Activated CD4-positive, alpha-beta T cell treated with anti-CD3 and anti-CD28 coated beads, Interleukin-2, Interleukin-4, amounts not matched to agents 100 ng/mL and 50 ng/mL, durations not matched to agents 16 hours and 8 hours (primary cell): ENCODE measurements at regions not wholly inside any gene's neighbourhood (a gene's known extent, or its start where the extent isn't known, plus 50 kb on each side); places are given as distances from the start of the nearest gene placed in this dataset.
"Not testable (repeated sequence)": the region's sequence is repeated elsewhere in the genome, so short reads cannot be mapped to it uniquely, and the experiment has no call there.

Experiments
- DNase-seq: peaks from one replicate; pipeline ENCODE4 v3.0.0-alpha.2; 2020; ENCODE audit warnings: low spot score

DNA sequence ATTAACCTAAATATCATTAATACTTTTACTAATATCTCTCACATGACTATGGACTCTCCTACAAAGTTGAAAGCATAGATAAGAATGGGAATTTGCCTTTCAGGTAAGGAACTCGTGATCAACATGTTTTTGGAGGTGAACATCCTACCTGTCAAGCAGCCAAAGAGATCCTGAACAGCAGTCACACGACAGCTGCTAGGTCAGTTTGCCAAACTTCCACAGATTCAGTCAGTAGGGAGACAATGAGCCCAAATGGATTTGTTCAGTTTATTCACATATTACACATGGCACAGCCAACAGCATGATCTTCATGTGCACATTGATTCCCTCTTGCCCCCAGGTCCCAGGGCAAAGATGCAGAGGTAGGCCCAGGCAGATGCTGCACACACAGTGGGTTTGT, 86.1 kb upstream of the LOC128125822 start:
- DNase-seq: no peak

DNA sequence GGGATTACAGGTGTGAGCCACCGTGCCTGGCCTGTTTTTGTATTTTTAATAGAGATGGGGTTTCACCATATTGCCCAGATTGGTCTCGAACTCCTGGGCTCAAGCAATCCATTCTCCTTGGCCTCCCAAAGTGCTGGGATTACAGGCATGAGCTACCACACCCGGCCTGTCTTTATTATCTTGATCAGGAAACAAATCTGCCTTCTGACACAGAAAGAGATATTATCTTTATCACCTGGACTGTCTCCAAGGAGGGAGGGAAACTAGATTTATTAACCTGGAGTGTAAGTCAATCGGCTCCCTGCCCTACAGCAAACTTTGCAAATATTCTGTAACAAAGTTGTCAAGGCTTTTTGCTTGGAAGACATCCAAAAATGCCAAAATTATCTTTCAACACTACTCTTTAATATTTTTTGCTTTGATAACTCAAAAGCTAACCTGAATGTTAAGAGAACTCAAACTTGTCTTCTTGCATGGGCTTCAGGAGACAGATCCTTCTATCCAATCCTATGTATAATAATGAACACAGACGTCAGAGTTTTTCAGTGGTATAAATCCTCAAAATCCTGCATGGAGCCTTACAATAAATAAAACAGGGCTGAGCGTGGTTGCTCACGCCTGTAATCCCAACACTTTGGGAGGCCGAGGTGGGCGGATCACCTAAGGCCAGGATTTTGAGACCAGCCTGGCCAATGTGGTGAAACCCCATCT, 85.0 kb upstream of the LOC128125822 start:
- DNase-seq: no peak

DNA sequence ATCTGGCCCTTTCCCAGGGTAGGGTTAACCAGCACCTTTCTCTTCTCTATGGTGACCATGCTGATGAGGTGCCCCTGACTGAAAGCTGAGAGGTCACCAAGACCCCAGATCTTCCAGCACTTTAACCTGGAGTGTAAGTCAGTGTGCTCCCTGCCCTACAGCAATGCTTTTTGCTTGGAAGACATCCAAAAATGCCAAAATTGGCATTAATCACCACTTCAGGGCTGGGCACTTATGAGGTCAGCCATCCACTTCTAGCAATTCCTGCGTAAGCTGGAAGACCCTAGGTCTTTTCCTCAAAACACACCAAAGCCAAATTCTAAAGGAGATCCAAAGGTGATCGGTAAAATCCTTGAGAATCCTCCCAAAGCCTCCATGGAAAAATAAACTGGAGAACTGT, 81.2 kb upstream of the LOC128125822 start:
- no peak for DNase-seq

DNA sequence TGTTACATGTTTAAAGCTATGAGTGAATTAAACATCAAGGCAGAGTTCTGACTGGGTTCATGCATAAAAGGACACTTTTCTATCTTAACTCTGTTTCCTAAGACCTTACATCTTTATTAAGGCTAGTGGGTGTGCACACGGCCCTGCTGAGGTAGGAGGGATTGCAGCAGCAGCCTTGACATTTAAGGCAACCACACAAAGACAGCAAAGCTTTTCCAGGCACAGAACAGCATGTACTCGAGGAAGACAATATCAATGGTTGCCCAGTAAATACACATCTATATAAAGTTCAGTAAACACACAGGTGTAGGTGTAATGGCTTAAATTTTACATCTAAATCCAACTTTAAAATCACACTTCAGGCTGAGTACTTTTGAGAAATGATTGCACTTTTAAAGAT, 79.8 kb upstream of the LOC128125822 start:
- no peak for DNase-seq

DNA sequence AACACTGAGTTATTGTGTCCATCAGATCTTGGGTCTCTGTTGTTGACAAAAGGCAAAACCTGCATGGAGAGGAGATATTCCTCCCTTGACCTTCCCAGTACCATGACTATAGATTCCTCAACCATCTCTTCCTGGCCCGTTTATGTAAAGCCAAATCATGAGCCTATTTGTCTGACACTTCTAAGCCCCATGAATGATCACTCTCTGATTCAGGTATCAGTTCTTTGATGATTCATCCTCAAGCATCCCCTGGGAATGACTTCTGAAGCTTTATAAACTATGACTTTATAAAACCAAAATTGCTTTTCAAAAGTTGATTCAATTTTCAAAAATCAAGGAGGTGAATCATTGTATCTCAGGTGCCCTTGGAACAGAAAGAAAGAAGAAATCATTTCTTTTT, 78.7 kb upstream of the LOC128125822 start:
- no peak for DNase-seq

DNA sequence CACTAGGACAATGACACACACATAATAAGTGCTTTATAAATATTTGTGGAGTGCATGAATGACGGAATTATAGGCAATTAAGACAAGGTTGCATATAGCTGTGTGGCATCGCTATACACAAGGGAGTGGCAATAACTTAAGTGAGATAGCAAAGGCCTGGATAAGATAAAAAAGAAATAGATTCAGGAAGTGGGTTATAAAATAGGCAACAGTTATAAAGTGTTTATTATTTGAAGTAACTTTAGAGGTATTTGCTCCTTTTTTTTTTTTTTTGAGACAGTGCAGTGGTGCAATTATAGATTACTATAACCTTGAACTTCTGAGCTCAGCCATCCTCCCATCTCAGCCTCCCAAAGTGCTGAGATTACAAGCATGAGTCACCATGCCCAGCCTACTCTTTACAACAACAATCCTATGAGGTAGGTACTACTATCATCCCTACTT, 75.9 kb upstream of the LOC128125822 start:
- no peak for DNase-seq

DNA sequence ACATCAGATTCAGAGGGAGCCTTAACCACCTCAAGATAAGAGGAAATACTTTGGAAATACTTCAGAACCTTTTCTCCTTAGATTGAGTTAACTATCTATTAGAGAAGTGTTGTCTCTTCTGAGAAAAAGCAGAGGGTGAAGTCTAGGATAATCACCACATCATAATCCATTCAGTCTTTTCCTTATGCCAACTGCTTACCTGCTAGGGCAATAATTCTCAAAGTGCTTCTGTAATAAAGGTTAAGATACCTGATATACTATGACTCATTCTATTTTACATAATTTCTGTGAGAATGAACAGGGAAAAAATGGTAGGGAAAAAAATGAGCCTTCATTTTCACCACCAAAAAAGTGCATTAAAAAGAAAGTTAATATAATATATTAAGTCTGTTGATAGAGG, 70.1 kb upstream of the LOC128125822 start:
- no peak for DNase-seq

DNA sequence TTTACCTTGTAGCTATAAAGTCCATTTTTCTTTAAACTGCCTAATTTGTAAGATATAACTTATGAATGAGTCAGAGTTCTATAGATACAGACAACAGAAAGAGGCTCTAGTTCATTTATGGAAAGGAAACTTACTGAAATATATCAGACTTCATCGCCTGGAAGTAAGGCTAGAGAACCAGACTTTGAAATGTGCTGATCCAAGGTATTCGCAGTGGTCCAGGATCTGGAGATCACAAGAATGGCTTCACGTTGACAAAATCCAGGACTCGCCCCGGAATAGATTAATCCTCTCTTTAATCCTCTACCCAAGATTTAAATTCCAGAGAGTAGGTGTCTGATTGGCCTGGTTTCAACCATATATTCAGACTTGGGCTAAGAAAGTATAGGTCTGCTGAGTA, 69.1 kb upstream of the LOC128125822 start:
- DNase-seq: no peak

DNA sequence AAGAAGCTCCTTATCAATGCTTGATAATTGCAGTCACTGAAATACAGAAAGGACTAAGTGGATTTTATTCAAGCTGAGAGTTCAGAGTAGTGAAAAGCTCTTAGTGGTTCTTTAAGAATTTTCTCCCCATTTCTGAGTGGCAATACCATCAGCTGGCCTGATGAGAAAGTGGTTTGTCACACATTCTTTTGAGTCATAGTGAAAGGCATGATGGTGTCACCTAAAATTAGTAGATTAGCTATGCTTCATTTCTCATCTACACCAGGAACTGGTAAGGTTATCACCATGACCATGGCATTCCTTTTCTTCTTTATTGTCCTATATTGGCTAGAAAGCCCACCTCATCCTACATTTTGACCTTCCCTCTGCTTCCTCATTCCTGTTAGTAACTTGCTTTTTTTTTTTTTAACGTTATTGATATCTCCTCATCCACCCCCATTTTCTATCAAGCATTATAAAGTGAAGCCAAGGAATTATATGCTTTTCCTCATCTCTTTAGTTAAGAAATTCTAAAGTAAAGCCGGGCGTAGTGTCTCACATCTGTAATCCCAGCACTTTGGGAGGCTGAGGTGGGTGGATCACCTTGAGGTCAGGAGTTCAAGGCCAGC, 67.4 kb upstream of the LOC128125822 start:
- DNase-seq: peak; percentile 56

DNA sequence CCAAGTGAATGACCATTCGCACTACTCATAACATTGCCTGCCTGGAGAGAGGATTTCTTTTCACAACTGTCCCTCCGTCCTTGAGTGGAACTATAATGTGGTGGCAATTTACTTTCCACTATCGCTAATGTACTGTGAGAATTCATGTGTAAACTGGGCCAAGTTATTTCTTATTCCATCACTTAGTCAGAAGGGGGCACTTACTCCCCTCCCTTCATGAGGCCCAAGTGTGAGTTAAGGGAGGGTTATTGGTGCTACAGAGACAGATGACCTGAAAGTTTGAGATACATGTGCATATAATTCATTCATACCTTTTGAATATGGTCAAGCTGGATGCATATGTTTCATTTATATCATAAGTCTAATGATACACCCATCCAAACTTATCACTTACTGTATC, 65.2 kb upstream of the LOC128125822 start:
- DNase-seq: no peak

DNA sequence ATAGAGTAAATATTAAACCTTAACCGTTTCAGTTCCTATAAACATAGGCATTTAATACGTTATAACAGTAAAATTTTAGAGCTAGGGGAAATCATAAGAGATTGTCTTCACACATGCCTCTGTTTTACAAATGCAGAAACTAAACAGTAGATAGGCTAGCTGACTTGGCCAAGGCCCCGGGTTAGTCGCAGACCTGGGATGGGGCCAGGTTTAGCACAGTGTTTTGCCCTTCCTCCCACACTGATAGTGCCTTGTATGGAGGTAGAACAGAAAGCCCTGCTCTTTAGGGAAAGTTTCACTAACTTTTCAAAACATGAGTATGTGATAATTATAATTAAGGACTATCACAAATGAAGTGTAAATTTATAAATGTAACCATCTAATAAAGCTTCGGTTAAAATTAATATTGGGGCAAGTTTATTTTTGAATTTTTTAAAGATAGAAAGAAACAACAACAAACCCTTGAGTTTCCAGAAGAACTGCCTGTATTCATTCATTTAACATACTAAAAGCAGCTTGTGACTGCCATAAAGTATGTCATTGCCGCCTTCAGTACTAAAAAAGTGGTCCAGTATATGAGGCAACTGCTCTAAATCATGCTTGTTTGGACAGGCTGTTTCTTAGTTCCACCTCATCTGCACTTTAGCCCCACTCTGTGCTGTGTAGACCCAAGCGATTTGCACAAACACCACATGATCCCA, 62.5 kb upstream of the LOC128125822 start:
- DNase-seq: no peak

DNA sequence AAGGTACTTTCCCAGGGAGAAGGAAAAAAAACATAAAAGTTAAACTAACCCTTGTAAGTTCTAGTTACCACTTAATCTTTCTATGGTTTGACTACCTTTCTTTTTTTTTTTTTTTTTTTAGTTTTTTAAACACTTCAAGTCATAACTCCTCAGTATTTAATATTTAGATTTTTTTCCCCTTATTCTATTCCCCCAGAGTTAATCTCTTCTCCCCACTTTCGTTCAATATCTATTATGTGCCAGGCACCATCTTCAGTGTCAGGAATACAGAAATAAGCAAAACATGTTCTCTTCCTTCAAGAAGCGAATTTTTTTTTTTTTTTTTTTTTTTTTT, 62.0 kb upstream of the LOC128125822 start:
- DNase-seq: no peak

DNA sequence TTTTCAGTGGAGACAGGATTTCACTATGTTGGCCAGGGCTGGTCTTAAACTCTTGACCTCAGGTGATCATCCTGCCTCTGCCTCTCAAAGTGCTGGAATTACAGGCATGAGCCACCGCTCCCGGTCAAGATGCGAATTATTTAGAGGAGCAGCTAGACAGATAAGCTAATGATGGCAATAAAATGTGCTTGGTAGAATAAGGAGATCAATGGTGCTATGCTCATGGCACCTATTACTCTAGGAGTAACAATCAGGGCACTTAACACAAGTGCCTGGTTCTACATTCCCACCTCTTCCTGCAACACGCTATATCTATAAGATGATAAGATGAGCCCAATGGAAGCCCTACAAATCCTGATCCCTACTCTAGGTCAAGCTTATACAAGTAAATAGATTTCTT, 61.4 kb upstream of the LOC128125822 start:
- DNase-seq: no peak

DNA sequence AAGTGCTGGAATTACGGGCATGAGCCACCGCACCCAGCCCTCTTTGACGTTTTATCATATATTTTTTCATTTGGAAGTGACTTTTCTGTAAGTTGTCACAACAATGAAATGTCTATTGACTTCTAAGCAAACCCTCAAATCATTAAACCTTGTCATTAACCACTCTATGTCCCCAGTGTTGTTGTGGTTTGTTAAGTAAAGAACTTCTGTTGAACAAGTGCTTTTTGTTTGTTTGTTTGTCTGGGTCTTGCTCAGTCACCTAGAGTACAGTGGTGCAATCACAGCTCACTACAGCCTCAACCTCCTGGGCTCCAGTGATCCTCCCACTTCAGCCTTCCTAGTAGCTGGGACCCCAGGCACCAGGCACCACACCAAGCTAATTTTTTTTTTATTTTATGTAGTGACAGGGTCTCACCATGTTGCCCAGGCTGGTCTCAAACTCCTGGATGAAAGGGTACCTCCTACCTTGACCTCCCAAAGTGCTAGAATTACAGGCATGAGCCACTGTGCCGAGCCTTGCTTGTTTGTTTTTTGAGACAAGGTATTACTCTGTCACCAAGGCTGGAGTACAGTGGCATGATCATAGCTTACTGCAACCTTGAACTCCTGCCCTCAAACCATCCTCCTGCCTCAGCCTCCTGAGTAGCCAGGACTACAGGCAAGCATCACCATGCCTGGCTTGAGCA, 57.6 kb upstream of the LOC128125822 start:
- DNase-seq: no peak

DNA sequence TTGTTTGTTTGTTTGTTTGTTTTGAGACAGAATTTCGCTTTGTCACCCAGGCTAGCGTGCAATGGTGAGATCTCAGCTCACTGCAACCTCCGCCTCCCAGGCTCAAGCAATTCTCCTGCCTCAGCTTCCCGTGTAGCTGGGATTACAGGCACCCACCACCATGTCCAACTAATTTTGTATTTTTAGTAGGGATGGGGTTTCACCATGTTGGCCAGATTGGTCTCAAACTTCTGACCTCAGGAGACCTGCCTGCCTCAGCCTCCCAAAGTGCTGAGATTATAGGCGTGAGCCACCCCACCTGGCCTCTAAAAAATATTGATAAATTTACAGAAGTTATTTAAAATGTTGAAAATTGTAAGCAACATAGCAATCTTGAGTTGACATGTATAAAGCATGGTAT, 57.1 kb upstream of the LOC128125822 start:
- not testable (repeated sequence) for DNase-seq

DNA sequence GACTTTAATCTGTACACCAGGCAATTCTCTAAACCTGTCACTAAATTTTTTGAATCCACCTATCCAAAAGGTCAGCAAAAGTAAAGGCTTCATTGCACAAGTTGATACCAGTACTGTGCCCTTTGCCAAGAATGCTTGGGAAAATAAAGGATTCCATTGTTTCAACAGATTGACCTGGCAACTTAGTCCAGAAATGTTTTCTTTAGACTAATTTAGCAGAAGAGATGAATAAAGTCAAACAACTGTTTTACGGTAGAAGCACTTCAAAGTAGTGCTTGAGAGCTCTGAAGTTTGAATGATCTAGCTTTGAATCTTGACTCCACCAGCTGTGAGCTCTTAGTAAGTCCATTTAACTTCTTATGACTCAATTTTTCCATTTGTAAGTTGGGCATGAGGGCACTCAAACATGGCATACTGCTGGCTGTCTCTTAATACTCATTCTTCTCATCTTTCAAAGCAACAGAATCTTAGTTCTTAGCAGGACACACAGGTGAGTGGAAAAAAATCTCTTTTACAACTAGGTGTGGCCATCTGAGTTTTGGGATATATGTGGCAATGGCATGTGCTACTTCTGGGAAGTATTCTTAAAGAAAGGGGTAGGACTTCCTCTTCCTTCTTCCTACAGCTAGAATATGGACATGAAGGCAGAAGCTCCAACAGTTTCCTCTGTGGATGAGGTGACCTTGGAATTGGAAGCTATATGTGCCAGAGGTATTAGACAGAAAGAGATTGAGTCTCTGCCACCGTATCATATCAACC, 55.9 kb upstream of the LOC128125822 start:
- no peak for DNase-seq

DNA sequence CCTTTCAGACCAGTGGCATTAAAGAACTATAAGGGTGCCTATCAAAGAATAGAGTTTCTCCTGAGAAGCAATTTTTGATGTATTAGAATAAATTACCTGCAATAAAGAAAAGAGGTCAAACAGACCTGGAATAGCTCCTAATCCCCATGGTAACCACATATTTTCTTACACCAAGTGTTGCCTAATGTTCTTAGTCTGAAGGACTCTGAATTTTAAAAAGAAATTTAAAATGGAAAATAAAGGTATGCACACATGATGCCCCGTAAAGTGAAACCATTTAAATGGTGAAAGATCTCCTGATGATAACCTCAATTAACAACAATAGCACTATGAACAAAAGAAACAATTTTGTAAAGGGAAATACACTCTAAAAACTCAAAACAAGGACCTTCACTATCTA, 55.1 kb upstream of the LOC128125822 start:
- no peak for DNase-seq

DNA sequence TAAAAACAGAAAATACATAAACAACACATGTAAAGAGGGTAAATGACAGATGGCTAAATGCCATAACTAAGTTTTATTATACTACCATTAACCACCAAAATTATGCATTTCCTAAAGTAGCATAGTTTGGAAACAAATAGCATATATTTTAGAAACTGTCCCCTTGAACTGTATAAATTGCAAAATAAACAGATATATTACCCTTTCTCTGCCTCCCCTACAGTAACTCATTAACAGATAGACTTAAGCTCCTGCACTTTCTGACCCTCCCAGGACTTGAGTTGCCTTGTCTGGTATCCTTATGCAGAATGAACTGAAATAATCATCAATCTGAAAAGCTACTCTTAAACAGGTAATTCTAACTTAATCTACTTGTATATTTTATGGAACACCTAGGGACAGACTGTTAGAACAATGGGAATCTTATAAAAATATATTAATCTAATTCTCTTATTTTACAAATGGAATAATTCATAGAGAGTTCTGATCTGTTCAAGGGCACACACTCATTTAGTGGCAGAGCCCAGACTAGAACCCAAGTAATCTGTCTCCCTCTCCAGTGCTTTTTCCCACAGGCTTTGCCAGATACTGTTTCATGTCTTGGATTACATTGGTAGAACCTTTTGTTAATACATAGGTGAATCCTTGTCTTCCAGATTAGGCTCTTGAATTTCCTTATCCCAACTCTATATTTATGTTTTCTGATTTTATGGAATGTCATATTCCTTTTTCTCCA, 50.6 kb upstream of the LOC128125822 start:
- no peak for DNase-seq
